SK-N-SH treated with all-trans-retinoic acid at 6 μM for 48 hours (cell line): ENCODE measurements at regions not wholly inside any gene's neighbourhood (a gene's known extent, or its start where the extent isn't known, plus 50 kb on each side); places are given as distances from the start of the nearest gene placed in this dataset.

Experiments used
- RARB ChIP-seq: fragments of 250-450 bp; sonication (Bioruptor Pico); IDR thresholded peaks from 2 replicates; pipeline ENCODE4 v1.8.0; 2021; ENCODE audit warnings: mild to moderate bottlenecking, moderate library complexity
- TF ChIP-seq, protein P1 (sequence below): fragments of 250-450 bp; sonication (Bioruptor Pico); IDR thresholded peaks from 2 replicates; pipeline ENCODE4 v1.5.1; 2021; ENCODE audit warnings: mild to moderate bottlenecking, moderate library complexity
- TF ChIP-seq, protein P2 (sequence below): fragments of 250-450 bp; sonication (Bioruptor Pico); IDR thresholded peaks from 2 replicates; pipeline ENCODE4 v1.8.0; 2020; ENCODE audit warnings: mild to moderate bottlenecking, moderate library complexity, borderline replicate concordance
- TF ChIP-seq, protein P3 (sequence below): fragments of 250-450 bp; sonication (Bioruptor Pico); IDR thresholded peaks from 2 replicates; pipeline ENCODE4 v1.8.0; 2021; ENCODE audit warnings: low read depth, mild to moderate bottlenecking, moderate library complexity, borderline replicate concordance

DNA sequence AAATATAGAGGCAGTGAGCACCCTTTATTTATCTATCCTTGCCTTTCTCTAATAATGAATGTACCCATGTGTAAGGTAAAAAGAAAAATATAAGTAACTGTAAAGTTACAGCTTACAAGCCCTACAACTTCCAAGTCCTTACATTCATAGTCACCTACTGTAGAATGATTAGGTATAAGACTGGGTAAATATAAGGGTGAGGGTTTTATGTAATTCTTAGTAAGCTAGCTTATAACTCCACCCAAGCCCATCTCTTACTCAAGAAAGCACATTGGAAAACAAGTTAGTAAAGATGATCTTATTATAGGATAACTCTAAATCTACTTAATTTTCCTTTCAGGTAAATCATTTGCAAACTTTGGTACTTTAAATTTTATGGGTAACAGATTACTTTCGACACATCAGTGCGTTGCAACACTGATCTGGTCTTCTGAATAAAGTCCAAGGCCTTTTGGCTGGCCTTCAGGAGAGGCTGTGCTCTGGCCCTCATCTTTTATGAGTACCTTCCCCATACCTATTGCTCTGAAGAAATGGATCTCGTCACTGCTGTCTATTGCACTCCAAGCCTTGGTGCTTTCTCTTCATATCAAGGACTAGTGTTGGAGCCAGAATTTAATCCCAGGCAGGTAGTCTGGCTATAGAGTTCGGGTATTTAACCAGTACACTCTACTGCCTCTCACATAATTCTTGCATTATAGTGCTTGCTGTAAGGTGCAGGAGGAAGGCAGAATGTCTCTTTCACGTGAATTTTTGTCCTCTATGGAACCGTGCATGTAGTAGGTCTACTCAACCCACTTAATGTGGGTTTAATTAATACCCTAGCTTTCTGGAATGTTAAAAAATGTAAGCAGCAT is 443.6 kb upstream of the AR start:
- TF ChIP-seq, protein P1, sequence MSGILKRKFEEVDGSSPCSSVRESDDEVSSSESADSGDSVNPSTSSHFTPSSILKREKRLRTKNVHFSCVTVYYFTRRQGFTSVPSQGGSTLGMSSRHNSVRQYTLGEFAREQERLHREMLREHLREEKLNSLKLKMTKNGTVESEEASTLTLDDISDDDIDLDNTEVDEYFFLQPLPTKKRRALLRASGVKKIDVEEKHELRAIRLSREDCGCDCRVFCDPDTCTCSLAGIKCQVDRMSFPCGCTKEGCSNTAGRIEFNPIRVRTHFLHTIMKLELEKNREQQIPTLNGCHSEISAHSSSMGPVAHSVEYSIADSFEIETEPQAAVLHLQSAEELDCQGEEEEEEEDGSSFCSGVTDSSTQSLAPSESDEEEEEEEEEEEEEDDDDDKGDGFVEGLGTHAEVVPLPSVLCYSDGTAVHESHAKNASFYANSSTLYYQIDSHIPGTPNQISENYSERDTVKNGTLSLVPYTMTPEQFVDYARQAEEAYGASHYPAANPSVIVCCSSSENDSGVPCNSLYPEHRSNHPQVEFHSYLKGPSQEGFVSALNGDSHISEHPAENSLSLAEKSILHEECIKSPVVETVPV (CRISPR knock-in tag): no peak
- TF ChIP-seq, protein P2, sequence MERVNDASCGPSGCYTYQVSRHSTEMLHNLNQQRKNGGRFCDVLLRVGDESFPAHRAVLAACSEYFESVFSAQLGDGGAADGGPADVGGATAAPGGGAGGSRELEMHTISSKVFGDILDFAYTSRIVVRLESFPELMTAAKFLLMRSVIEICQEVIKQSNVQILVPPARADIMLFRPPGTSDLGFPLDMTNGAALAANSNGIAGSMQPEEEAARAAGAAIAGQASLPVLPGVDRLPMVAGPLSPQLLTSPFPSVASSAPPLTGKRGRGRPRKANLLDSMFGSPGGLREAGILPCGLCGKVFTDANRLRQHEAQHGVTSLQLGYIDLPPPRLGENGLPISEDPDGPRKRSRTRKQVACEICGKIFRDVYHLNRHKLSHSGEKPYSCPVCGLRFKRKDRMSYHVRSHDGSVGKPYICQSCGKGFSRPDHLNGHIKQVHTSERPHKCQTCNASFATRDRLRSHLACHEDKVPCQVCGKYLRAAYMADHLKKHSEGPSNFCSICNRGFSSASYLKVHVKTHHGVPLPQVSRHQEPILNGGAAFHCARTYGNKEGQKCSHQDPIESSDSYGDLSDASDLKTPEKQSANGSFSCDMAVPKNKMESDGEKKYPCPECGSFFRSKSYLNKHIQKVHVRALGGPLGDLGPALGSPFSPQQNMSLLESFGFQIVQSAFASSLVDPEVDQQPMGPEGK (CRISPR knock-in tag): no peak
- TF ChIP-seq RARB: no peak
- TF ChIP-seq, protein P3, sequence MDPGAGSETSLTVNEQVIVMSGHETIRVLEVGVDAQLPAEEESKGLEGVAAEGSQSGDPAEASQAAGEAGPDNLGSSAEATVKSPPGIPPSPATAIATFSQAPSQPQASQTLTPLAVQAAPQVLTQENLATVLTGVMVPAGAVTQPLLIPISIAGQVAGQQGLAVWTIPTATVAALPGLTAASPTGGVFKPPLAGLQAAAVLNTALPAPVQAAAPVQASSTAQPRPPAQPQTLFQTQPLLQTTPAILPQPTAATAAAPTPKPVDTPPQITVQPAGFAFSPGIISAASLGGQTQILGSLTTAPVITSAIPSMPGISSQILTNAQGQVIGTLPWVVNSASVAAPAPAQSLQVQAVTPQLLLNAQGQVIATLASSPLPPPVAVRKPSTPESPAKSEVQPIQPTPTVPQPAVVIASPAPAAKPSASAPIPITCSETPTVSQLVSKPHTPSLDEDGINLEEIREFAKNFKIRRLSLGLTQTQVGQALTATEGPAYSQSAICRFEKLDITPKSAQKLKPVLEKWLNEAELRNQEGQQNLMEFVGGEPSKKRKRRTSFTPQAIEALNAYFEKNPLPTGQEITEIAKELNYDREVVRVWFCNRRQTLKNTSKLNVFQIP: no peak
